Peyer's patch (tissue), 4 donors: ENCODE measurements at regions not wholly inside any gene's neighbourhood (a gene's known extent, or its start where the extent isn't known, plus 50 kb on each side); places are given as distances from the start of the nearest gene placed in this dataset.

ENCODE experiments used
- POLR2A ChIP-seq, 2 donors: fragments of 450-650 bp; IDR thresholded peaks; one replicate each; pipeline ENCODE4 v1.5.1; 2017; ENCODE audit warnings: antibody characterized with exemption in 2 of 2, mild to moderate bottlenecking in 2 of 2, moderate library complexity in 2 of 2
- TF ChIP-seq, protein P1 (sequence below), 6 experiments: fragments of 450-650 bp in 4 of 6; fragments of 200-600 bp in 2 of 6; sonication (generic) in 1 of 6; IDR thresholded peaks; one replicate each; pipeline ENCODE4 v1.5.1; 2017 to 2019; ENCODE audit warnings: antibody characterized with exemption in 6 of 6, mild to moderate bottlenecking in 3 of 6, moderate library complexity in 1 of 6

DNA sequence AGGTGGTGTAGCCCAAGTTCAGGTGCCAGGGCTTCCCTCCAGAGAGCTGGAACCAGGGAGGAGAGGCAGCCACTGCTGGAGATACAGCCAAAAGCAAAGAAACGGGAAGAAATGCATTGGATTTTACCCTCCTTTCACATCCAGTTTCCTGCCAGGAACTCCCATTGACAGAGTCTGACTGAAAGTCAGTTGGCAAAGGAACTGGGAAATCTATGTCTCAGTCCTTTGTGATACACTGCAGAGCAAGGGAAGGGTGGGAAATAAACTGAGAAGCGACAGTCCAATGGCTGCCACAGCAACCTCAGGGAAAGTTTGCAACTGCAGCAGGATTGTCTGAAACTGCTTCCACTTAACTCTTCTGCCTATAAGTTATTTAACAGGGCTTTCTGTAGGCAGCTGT is 142.6 kb downstream of the SATB1 start:
- TF ChIP-seq, protein P1, sequence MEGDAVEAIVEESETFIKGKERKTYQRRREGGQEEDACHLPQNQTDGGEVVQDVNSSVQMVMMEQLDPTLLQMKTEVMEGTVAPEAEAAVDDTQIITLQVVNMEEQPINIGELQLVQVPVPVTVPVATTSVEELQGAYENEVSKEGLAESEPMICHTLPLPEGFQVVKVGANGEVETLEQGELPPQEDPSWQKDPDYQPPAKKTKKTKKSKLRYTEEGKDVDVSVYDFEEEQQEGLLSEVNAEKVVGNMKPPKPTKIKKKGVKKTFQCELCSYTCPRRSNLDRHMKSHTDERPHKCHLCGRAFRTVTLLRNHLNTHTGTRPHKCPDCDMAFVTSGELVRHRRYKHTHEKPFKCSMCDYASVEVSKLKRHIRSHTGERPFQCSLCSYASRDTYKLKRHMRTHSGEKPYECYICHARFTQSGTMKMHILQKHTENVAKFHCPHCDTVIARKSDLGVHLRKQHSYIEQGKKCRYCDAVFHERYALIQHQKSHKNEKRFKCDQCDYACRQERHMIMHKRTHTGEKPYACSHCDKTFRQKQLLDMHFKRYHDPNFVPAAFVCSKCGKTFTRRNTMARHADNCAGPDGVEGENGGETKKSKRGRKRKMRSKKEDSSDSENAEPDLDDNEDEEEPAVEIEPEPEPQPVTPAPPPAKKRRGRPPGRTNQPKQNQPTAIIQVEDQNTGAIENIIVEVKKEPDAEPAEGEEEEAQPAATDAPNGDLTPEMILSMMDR (IDR thresholded peaks at IDR 0.05) = no peak
- TF ChIP-seq POLR2A (IDR thresholded peaks at IDR 0.05) = no peak
